ENCODE measurements at regions not wholly inside any gene's neighbourhood (a gene's known extent, or its start where the extent isn't known, plus 50 kb on each side); places are given as distances from the start of the nearest gene placed in this dataset.

DNA sequence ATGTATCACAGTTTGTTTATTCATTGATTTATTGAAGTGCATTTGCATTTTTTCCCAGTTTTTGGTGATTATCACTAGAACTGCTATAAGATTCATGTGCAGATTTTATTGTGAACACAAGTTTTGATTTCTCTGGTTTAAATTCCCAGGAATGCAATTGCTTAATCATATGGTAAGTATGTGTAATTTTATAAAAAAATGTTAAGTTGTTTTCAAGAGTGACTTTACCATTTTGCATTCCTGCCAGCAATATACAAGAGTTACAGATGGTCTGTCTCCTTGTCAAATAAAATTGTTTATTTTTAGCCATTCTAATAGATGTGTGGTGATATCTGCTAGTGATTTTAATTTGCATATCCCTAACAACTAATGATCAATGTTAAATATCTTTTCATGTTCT, 127.3 kb upstream of the APP start:
- TF ChIP-seq, protein P1, sequence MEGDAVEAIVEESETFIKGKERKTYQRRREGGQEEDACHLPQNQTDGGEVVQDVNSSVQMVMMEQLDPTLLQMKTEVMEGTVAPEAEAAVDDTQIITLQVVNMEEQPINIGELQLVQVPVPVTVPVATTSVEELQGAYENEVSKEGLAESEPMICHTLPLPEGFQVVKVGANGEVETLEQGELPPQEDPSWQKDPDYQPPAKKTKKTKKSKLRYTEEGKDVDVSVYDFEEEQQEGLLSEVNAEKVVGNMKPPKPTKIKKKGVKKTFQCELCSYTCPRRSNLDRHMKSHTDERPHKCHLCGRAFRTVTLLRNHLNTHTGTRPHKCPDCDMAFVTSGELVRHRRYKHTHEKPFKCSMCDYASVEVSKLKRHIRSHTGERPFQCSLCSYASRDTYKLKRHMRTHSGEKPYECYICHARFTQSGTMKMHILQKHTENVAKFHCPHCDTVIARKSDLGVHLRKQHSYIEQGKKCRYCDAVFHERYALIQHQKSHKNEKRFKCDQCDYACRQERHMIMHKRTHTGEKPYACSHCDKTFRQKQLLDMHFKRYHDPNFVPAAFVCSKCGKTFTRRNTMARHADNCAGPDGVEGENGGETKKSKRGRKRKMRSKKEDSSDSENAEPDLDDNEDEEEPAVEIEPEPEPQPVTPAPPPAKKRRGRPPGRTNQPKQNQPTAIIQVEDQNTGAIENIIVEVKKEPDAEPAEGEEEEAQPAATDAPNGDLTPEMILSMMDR (IDR thresholded peaks at IDR 0.05) = no peak
- no peak for TF ChIP-seq POLR2A (IDR thresholded peaks at IDR 0.05)
